ENCODE measurements at regions not wholly inside any gene's neighbourhood (a gene's known extent, or its start where the extent isn't known, plus 50 kb on each side); places are given as distances from the start of the nearest gene placed in this dataset.

DNA sequence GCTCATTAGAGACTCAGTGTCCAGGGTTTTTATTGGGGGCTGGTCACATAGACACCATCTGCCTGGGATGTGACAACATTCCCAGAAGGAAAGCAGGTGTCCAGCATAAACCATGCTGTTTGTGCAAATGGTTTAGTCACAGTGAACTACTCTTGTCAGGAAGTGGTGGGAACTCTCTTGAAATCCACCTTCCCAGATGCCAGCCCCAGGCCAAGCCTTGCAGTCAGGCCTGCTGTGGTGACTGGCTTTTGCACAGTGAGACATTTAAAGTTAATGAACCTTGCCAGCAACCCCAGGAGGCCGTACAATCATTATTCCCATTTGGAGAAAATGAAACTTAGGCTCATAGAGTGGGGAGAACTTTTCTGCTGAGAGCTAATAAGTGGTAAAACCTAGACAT is 242.5 kb upstream of the KCNG1 start:
- DNase-seq = no peak

DNA sequence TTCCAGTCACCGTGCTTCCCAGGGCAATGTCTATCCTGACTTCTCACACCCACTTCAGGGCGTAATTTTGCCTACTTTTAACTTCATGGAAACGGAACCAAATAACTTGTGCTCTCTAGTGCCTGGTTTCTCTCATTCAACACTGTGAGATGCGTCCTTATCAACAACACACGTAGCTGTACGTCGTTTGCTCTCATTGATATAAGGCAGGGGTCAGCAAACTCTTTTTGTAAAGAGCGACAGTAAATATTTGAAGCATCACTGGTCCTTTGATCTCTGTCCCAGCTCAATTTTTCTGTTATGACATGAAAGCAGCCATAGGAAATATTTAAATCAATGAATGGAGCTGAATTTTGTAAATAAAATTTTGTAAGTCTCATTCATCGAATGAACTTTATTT is 239.3 kb upstream of the KCNG1 start:
- DNase-seq = no peak

- no peak for DNase-seq
Observed at GRCh38 chr20:51259455-51259854, 236.5 kb upstream of the KCNG1 start.

DNA sequence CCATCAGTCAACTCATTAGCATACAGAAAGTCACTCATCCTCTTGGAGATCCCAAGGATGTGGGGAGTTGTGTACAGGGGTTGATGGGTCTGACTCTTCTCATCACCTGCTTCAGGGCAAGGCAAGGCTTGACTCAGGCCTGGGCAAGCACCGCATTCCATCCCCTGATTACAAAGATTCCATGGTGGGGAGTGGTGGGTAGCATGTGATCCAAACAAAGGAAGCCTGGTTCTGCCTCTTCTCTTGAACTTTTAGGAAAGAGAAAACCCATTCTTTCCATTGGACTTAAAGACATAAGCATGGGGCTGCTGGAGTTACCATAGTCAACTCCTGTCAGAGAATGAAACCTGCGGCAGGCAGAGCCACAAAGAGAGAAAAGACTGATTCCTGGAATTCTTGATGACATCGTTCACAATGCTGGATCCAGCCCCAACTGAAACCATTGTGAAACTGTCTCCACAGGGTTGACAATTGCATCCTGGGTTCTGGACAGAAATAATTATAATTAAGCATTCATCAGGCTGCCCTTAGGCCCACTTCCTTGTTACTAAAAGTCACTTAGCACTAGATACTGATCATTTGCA is 235.8 kb upstream of the KCNG1 start:
- no peak for DNase-seq

- no peak for DNase-seq
Observed at GRCh38 chr20:51255417-51255816, 232.5 kb upstream of the KCNG1 start.

- DNase-seq = no peak
Observed at GRCh38 chr20:51253280-51253679, 230.4 kb upstream of the KCNG1 start.

GRCh38 chr20:51249781-51250180 is 226.9 kb upstream of the KCNG1 start:
- no peak for DNase-seq

GRCh38 chr20:51249215-51249614 is 226.3 kb upstream of the KCNG1 start:
- no peak for DNase-seq

DNA sequence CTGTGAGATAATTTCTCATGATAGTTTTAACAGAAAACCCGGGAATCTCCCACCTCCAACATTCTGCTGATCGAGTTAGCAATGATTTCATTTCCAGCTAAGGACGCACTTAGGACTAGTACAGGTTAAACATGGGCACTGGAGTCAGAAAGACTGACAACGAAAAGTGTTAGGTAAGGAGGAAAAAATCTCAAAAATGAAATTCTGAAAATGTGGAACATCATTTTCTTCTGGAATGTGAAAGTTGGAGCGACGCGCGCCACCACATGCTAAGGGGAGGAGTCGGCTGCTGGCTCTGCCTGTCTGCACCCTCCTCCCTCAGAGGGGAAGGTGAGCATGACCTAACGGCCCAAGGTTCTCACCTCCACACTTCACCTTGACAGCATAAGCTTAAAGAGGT is 221.6 kb upstream of the KCNG1 start:
- DNase-seq = no peak

DNA sequence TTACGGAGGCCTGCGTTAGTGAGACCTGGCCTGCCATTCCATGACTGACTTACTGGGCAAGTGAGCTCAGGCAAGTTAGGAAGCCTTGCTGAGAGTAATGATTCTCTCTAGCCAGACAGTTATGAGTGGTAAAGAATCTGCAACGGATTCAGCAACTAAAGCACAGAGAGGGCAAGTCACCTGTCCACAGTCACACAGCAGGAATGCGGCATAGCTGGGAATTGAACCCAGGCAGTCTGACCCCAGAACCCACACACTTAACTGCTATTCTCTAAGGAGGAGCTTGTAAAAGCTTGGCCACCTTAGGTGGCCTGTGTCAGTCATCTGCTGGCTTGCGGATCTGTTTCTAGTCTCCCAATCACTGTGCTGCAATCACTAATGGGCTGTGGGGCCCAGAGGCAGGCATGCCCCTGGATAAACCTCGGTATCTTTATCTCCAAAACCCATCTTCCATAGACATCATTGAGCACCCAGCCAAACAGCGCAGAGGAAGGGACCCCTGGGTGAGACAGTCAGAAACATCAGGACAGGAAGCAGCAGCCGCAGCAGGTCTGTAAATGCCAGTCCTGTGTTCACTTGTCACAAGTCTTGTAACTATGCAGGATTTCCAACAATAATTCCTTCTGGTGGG is 215.9 kb upstream of the KCNG1 start:
- no peak for DNase-seq

DNA sequence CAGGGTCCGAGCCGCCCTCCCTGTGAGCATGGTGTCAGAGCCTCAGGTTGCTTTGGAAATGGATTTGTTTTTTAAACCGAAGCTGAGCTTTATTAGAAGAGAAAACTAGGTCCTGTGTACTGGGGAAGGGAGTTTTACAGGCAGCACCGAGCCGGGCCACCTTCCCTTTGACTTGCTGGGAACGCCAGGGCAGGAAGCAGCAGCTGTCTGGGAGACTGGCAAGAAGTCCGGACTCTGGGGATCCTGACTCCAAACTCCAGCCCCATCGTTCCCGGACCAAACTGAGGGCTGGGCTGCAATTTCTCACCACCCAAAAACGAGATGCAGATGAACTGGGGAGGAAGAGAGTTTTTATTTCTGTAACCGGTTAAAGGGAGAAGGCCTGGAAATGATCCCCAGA is 214.9 kb upstream of the KCNG1 start:
- DNase-seq = no peak

- DNase-seq = no peak
Observed at GRCh38 chr20:51237278-51237677, 214.4 kb upstream of the KCNG1 start.

- no peak for DNase-seq
Observed at GRCh38 chr20:51236421-51236820, 213.5 kb upstream of the KCNG1 start.

GRCh38 chr20:51233345-51233744 is 210.4 kb upstream of the KCNG1 start:
- no peak for DNase-seq

DNA sequence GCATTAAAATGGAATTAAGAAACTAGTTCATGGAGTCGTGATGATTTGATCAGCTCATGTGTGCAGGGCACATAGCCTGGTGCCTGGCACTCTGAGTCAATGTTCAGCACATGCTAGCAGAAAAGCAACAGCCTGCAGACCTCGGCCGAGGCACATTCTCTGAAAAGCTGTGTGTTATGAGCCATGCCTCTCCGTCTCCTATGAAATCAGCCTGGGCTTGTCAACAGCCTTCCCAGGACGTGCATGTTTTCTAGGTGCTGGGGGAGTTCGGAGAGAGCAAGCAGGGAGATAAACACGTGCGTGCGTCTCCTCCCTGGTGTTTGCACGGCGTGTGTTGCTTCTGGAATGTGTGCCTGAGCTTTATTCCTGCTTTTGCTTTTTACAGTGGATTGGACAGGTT is 207.8 kb upstream of the KCNG1 start:
- no peak for DNase-seq

DNA sequence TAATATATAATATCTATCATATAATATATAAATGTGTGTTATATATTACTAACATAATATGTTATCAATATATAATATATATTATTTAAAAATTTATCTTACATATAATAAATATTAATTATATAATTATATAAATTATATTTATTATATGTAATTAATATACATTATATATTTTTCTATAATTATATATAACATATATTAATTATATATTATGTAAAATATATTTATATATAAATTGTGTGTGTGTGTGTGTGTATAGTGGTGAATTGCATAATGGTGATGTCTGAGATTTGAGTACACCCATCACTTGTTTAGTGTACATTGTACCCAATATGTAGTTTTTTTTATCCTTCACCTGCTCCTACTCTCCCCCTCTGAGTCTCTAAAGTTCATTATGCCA is 205.9 kb upstream of the KCNG1 start:
- no peak for DNase-seq

- no peak for DNase-seq
Observed at GRCh38 chr20:51227744-51228143, 204.8 kb upstream of the KCNG1 start.

GRCh38 chr20:51223183-51223720 is 200.3 kb upstream of the KCNG1 start:
- no peak for DNase-seq

- no peak for DNase-seq
Observed at GRCh38 chr20:51221791-51222408, 199.0 kb upstream of the KCNG1 start.

- DNase-seq = no peak
Observed at GRCh38 chr20:51221103-51221502, 198.2 kb upstream of the KCNG1 start.

DNA sequence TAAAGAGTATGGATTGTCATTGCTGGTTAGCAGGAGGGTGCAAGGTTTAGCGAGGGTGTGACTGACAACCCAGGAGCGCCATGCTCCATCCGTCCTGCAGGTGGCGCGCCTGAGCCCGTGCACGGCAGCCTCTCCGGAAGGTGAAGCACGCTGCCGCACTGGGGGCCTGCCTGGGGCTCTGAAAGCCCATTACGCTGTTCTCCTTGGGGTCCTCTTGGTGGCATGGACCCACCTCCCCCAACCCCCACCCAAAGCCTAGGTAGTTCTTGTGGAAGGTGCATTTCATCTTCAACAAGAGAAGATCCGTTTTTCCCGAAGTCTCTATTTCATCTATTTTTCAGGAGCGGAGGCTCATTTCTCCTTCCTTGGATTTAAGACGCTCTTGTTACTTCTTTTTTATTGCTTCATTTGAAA is 197.4 kb upstream of the KCNG1 start:
- DNase-seq = no peak

- no peak for DNase-seq
Observed at GRCh38 chr20:51219544-51219943, 196.6 kb upstream of the KCNG1 start.

- no peak for DNase-seq
Observed at GRCh38 chr20:51218603-51219002, 195.7 kb upstream of the KCNG1 start.

GRCh38 chr20:51217347-51218045 is 194.6 kb upstream of the KCNG1 start:
- DNase-seq = no peak
